ENCODE measurements at regions not wholly inside any gene's neighbourhood (a gene's known extent, or its start where the extent isn't known, plus 50 kb on each side); places are given as distances from the start of the nearest gene placed in this dataset.

DNA sequence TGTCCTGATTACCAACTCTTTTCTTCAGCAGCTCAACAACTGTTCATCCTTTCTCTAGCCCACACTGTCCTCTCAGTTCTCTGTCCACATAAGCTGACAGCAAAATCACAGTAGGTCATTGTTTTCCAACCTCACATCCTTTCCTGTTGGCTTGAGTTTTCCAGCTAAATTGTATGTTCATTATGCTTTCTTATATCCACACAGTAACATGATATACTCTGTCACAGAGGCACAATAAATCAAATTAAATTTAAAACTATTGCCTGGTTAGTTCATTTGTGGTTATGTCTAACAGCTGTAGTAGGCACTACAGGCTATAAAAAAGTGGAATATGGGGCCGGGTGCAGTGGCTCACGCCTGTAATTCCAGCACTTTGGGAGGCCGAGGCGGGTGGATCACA lies 179.9 kb downstream of the ETAA1 start:
- ChIA-PET CTCF (no interaction called here), RAD21 (ENCODE audit: unreplicated experiment) (no interaction called here), SMC1A (ENCODE audit: uncharacterized antibody, unreplicated experiment) (interaction anchor here (1.2 kb wide), 1 partner anchor 8 kb away, joined by 3 read pairs; no protein-coding TSS in a partner anchor), POLR2A (no interaction called here)
- H4K20me1 ChIP-seq (ENCODE audit: control insufficient read depth, insufficient read depth) = no peaks in the 10 kb centered on the region
- H3K9ac ChIP-seq (ENCODE audit: control insufficient read depth, insufficient read depth, low read length) = no peak overlapping the region
- no peak for ATAC-seq
- no peak overlapping the region for H3K4me2 ChIP-seq (ENCODE audit: control insufficient read depth, insufficient read depth)
- TF ChIP-seq RB1 (IDR thresholded peaks at IDR 0.05; ENCODE audit: borderline replicate concordance) = no peak
- no peak for TF ChIP-seq TCF3 (IDR thresholded peaks at IDR 0.05; ENCODE audit: borderline replicate concordance, insufficient read depth, low read depth, low read length)
- TF ChIP-seq NBN (IDR thresholded peaks at IDR 0.05) = no peak
- no peak for TF ChIP-seq PAX5 (IDR thresholded peaks at IDR 0.05; ENCODE audit: borderline replicate concordance, low read depth, low read length)
- TF ChIP-seq IKZF2 (IDR thresholded peaks at IDR 0.05) = no peak
- TF ChIP-seq, protein P1, sequence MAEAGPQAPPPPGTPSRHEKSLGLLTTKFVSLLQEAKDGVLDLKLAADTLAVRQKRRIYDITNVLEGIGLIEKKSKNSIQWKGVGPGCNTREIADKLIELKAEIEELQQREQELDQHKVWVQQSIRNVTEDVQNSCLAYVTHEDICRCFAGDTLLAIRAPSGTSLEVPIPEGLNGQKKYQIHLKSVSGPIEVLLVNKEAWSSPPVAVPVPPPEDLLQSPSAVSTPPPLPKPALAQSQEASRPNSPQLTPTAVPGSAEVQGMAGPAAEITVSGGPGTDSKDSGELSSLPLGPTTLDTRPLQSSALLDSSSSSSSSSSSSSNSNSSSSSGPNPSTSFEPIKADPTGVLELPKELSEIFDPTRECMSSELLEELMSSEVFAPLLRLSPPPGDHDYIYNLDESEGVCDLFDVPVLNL (IDR thresholded peaks at IDR 0.05; ENCODE audit: low read depth, low read length) = no peak
- TF ChIP-seq CBX3 (IDR thresholded peaks at IDR 0.05; ENCODE audit: borderline replicate concordance, low read depth) = no peak
- TF ChIP-seq ZNF384 (IDR thresholded peaks at IDR 0.05; ENCODE audit: borderline replicate concordance, low read depth, low read length) = no peak
- TF ChIP-seq SREBF2 (IDR thresholded peaks at IDR 0.05; ENCODE audit: low read length) = no peak
- no peak for TF ChIP-seq CUX1 (IDR thresholded peaks at IDR 0.05; ENCODE audit: insufficient replicate concordance, low read depth, low read length)
- TF ChIP-seq, protein P2, sequence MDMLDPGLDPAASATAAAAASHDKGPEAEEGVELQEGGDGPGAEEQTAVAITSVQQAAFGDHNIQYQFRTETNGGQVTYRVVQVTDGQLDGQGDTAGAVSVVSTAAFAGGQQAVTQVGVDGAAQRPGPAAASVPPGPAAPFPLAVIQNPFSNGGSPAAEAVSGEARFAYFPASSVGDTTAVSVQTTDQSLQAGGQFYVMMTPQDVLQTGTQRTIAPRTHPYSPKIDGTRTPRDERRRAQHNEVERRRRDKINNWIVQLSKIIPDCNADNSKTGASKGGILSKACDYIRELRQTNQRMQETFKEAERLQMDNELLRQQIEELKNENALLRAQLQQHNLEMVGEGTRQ (IDR thresholded peaks at IDR 0.05; ENCODE audit: borderline replicate concordance, low read depth, low read length) = no peak
- TF ChIP-seq, protein P3, sequence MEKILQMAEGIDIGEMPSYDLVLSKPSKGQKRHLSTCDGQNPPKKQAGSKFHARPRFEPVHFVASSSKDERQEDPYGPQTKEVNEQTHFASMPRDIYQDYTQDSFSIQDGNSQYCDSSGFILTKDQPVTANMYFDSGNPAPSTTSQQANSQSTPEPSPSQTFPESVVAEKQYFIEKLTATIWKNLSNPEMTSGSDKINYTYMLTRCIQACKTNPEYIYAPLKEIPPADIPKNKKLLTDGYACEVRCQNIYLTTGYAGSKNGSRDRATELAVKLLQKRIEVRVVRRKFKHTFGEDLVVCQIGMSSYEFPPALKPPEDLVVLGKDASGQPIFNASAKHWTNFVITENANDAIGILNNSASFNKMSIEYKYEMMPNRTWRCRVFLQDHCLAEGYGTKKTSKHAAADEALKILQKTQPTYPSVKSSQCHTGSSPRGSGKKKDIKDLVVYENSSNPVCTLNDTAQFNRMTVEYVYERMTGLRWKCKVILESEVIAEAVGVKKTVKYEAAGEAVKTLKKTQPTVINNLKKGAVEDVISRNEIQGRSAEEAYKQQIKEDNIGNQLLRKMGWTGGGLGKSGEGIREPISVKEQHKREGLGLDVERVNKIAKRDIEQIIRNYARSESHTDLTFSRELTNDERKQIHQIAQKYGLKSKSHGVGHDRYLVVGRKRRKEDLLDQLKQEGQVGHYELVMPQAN (conservative IDR thresholded peaks at IDR 0.05) = no peak
- no peaks in the 10 kb centered on the region for H3K27me3 ChIP-seq (replicated peaks in 1 of 2; ENCODE audit: control insufficient read depth in 2 of 2, insufficient read depth in 2 of 2, low read length in 1 of 2)
- no peak for DNase-seq (ENCODE audit: low read depth, low spot score)
- H3K27ac ChIP-seq (ENCODE audit: control insufficient read depth, insufficient read depth) = no peak overlapping the region
- no peak for FAIRE-seq
- H3K79me2 ChIP-seq (ENCODE audit: control insufficient read depth, insufficient read depth, low read length) = no peaks in the 10 kb centered on the region
- 41% methylated on average over 4 of the region's 4 CpGs for WGBS (ENCODE audit: insufficient coverage, insufficient replicate concordance, low lambda C conversion rate, missing lambda C conversion rate)
- H3K4me3 ChIP-seq = no peak overlapping the region
- no peaks in the 10 kb centered on the region for H3K4me1 ChIP-seq (ENCODE audit: control insufficient read depth, insufficient read depth, low read length)
- no peaks in the 10 kb centered on the region for H3K36me3 ChIP-seq (ENCODE audit: control insufficient read depth in 2 of 2, insufficient read depth in 2 of 2, low read length in 1 of 2)
- no TSS peak for BruUV-seq (replicated peaks)
- no peak overlapping the region for H2AFZ ChIP-seq (ENCODE audit: control insufficient read depth, low read depth, low read length)
- in situ Hi-C loops (cut with MboI) = no loop called here
- no peaks in the 10 kb centered on the region for H3K9me3 ChIP-seq (replicated peaks; ENCODE audit: control insufficient read depth, insufficient read depth, low read length)
- intact Hi-C loops (cut with micrococcal nuclease; ENCODE audit: unreplicated experiment) = no loop called here

Data from GM12878 (cell line).